Upper lobe of right lung (tissue), 1 donor: ENCODE measurements at regions not wholly inside any gene's neighbourhood (a gene's known extent, or its start where the extent isn't known, plus 50 kb on each side); places are given as distances from the start of the nearest gene placed in this dataset.

Experiments
- ATAC-seq: fragments of 200-7000 bp; cut with Tn5 transposase; one replicate; pipeline ENCODE4 v1.9.1; 2020; ENCODE audit warnings: mild to moderate bottlenecking, moderate library complexity
- DNase-seq: peaks from one replicate; pipeline ENCODE4 v3.0.0-alpha.2; 2020
- H3K27ac ChIP-seq: fragments of 200-600 bp; one replicate; pipeline ENCODE4 v1.8.0; 2022
- H3K27me3 ChIP-seq: fragments of 200-600 bp; one replicate; pipeline ENCODE4 v1.8.0; 2022; ENCODE audit warnings: mild to moderate bottlenecking
- H3K36me3 ChIP-seq: fragments of 200-600 bp; one replicate; pipeline ENCODE4 v1.8.0; 2022
- H3K4me1 ChIP-seq: fragments of 200-600 bp; one replicate; pipeline ENCODE4 v1.8.0; 2022
- H3K4me3 ChIP-seq: fragments of 200-600 bp; one replicate; pipeline ENCODE4 v1.8.0; 2022; ENCODE audit warnings: mild to moderate bottlenecking
- H3K9me3 ChIP-seq: fragments of 200-600 bp; one replicate; pipeline ENCODE4 v1.8.0; 2022
- CTCF ChIP-seq: fragments of 200-600 bp; IDR thresholded peaks from one replicate; pipeline ENCODE4 v1.8.0; 2022; ENCODE audit warnings: antibody characterized with exemption
- intact Hi-C: fragments of 100-400 bp; cut with DNase I; formaldehyde crosslinking; loops from one replicate; pipeline ENCODE4 v1.11.0; 2022
- donor health status: DM: no; HTN: yes; CAD: no; lungs with severe emphysema.

- H3K36me3 ChIP-seq: no peaks in the 10 kb centered on the region
- H3K9me3 ChIP-seq: no peaks in the 10 kb centered on the region
- no peak for TF ChIP-seq CTCF
- H3K4me1 ChIP-seq: peaks cover 18% of the 10 kb centered on the region
- no peak overlapping the region for H3K27ac ChIP-seq
- intact Hi-C loops: no loop called here
- no peak for DNase-seq
- ATAC-seq: peak; percentile 23
- H3K27me3 ChIP-seq: no peaks in the 10 kb centered on the region
- no peak overlapping the region for H3K4me3 ChIP-seq
Measured at GRCh38 chr3:90007778-90008499, 900.5 kb downstream of the EPHA3 start.

- TF ChIP-seq CTCF: no peak
- Histone ChIP-seq H3K4me1 (peaks cover 18% of the 10 kb centered on the region), H3K27ac (no peak overlapping the region), H3K27me3 (no peaks in the 10 kb centered on the region), H3K4me3 (no peak overlapping the region), H3K36me3 (no peaks in the 10 kb centered on the region), H3K9me3 (no peaks in the 10 kb centered on the region)
- ATAC-seq (peak; percentile 60), DNase-seq (no peak)
- intact Hi-C loops: no loop called here
Measured at GRCh38 chr3:90010341-90010740, 902.9 kb downstream of the EPHA3 start.

- Histone ChIP-seq H3K27me3 (no peaks in the 10 kb centered on the region), H3K36me3 (no peaks in the 10 kb centered on the region), H3K4me3 (no peak overlapping the region), H3K9me3 (no peaks in the 10 kb centered on the region), H3K4me1 (peaks cover 18% of the 10 kb centered on the region), H3K27ac (no peak overlapping the region)
- no peak for TF ChIP-seq CTCF
- intact Hi-C loops: no loop called here
- ATAC-seq (peak; percentile 36), DNase-seq (no peak)
Measured at GRCh38 chr3:90011131-90011530, 903.7 kb downstream of the EPHA3 start.

- no peaks in the 10 kb centered on the region for H3K9me3 ChIP-seq
- no peak overlapping the region for H3K27ac ChIP-seq
- DNase-seq: no peak
- H3K36me3 ChIP-seq: no peaks in the 10 kb centered on the region
- H3K4me1 ChIP-seq: peaks cover 18% of the 10 kb centered on the region
- no peak for ATAC-seq
- no peak overlapping the region for H3K4me3 ChIP-seq
- no peak for TF ChIP-seq CTCF
- intact Hi-C loops: no loop called here
- H3K27me3 ChIP-seq: no peaks in the 10 kb centered on the region
Measured at GRCh38 chr3:90011596-90011995, 904.2 kb downstream of the EPHA3 start.

GRCh38 chr3:90011996-90012395, 904.6 kb downstream of the EPHA3 start:
- ATAC-seq: no peak
- no peak overlapping the region for H3K27ac ChIP-seq
- intact Hi-C loops: no loop called here

More at GRCh38 chr3:90011996-90012395, 904.6 kb downstream of the EPHA3 start:
- no peak overlapping the region for H3K4me3 ChIP-seq
- no peaks in the 10 kb centered on the region for H3K27me3 ChIP-seq
- peaks cover 18% of the 10 kb centered on the region for H3K4me1 ChIP-seq
- no peaks in the 10 kb centered on the region for H3K36me3 ChIP-seq
- DNase-seq: no peak
- H3K9me3 ChIP-seq: no peaks in the 10 kb centered on the region
- TF ChIP-seq CTCF: no peak
